ENCODE measurements at regions not wholly inside any gene's neighbourhood (a gene's known extent, or its start where the extent isn't known, plus 50 kb on each side); places are given as distances from the start of the nearest gene placed in this dataset.

DNA sequence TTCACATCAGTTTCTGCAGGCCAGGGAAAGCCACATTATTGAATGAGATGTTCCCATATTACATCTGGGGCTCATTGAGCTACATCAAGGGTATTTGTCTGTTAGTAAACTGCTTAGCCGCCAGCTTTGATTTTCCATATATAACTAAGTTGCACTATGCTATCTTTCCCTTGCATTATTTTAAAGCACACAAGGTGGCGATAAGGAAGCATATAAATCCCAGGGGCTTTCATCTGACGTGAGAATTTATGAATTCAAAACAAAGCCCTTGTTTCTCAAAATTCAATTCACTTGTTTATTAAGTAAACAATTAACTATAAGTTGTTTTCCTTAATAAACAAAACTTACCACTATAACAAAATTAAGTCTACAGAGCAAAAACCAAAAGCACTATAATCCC lies 334.1 kb upstream of the TPK1 start:
- Histone ChIP-seq H2AFZ (ENCODE audit: insufficient read depth, low read depth, low read length, poor library complexity, severe bottlenecking) (no peak overlapping the region), H3K4me3 (ENCODE audit: control extremely low read depth in 1 of 5, extremely low read depth in 1 of 5, insufficient read depth in 1 of 5, low read depth in 2 of 5, low read length in 4 of 5) (no peak overlapping the region), H3K4me1 (ENCODE audit: control insufficient read depth in 2 of 2, insufficient read depth in 2 of 2, low read length in 2 of 2) (no peaks in the 10 kb centered on the region), H3K36me3 (replicated peaks in 1 of 2; ENCODE audit: control extremely low read depth in 1 of 2, control insufficient read depth in 1 of 2, extremely low read depth in 1 of 2, insufficient read depth in 2 of 2, low read length in 1 of 2) (no peaks in the 10 kb centered on the region), H3K4me2 (replicated peaks; ENCODE audit: low read depth, low read length, poor library complexity, severe bottlenecking) (no peak overlapping the region), H3K79me2 (ENCODE audit: control insufficient read depth, insufficient read depth, low read length) (no peaks in the 10 kb centered on the region), H3K9ac (ENCODE audit: low read length) (no peak overlapping the region), H4K20me1 (ENCODE audit: control insufficient read depth, insufficient read depth, low read length, poor library complexity, severe bottlenecking) (no peaks in the 10 kb centered on the region), H3K27ac (ENCODE audit: low read length in 2 of 2) (no peak overlapping the region), H3K27me3 (replicated peaks in 1 of 4; ENCODE audit: control extremely low read depth in 1 of 4, control insufficient read depth in 3 of 4, insufficient read depth in 4 of 4, low read length in 3 of 4) (no peaks in the 10 kb centered on the region), H3K9me3 (ENCODE audit: control extremely low read depth in 1 of 3, control insufficient read depth in 2 of 3, insufficient read depth in 1 of 3, low read length in 2 of 3) (no peaks in the 10 kb centered on the region)
- Mint-ChIP-seq H3K27me3 (no peaks in the 10 kb centered on the region), H3K4me1 (no peaks in the 10 kb centered on the region), H3K4me3 (no peak overlapping the region), H3K27ac (no peak overlapping the region), H3K9me3 (ENCODE audit: insufficient read depth) (no peaks in the 10 kb centered on the region)
- POLR2A ChIA-PET, result no interaction called here
- DNase-seq (no peak), ATAC-seq (ENCODE audit: low read depth) (no peak)
- WGBS (ENCODE audit: insufficient coverage), result 100% methylated on average over 1 of the region's 3 CpGs
- CTCF ChIA-PET, result no interaction called here
- intact Hi-C loops (cut with micrococcal nuclease), result no loop called here
- TF ChIP-seq CTCF (IDR thresholded peaks at IDR 0.05) (no peak), EZH2 (IDR thresholded peaks at IDR 0.05; ENCODE audit: borderline replicate concordance, insufficient read depth, low read depth, low read length, poor library complexity, severe bottlenecking) (no peak)

DNA sequence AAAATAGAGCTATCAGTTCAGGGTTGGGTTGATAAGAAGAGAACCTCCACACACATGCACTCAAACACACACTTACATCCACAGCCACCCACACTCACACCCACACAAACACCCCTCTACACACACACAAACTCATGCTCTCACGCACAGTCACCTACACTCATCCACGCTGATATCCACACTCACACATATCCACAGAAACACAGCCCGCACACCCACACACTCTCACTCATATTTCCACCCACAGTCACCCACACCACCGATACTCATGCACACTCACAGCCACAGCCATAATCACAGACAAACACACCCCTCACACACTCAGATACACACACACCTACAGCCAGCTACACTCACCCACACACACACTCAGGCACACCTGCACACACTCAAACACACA lies 333.0 kb upstream of the TPK1 start:
- CTCF ChIA-PET, result no interaction called here
- no peak overlapping the region for H3K27ac ChIP-seq (ENCODE audit: low read length in 2 of 2)
- H3K4me3 Mint-ChIP-seq, result no peak overlapping the region
- intact Hi-C loops (cut with micrococcal nuclease), result no loop called here
- POLR2A ChIA-PET, result no interaction called here
- no peaks in the 10 kb centered on the region for H3K36me3 ChIP-seq (replicated peaks in 1 of 2; ENCODE audit: control extremely low read depth in 1 of 2, control insufficient read depth in 1 of 2, extremely low read depth in 1 of 2, insufficient read depth in 2 of 2, low read length in 1 of 2)
- no peak for TF ChIP-seq EZH2 (IDR thresholded peaks at IDR 0.05; ENCODE audit: borderline replicate concordance, insufficient read depth, low read depth, low read length, poor library complexity, severe bottlenecking)
- H3K27me3 Mint-ChIP-seq, result no peaks in the 10 kb centered on the region
- no peak overlapping the region for H3K4me2 ChIP-seq (replicated peaks; ENCODE audit: low read depth, low read length, poor library complexity, severe bottlenecking)
- H3K27me3 ChIP-seq (replicated peaks in 1 of 4; ENCODE audit: control extremely low read depth in 1 of 4, control insufficient read depth in 3 of 4, insufficient read depth in 4 of 4, low read length in 3 of 4), result no peaks in the 10 kb centered on the region
- no peaks in the 10 kb centered on the region for H3K79me2 ChIP-seq (ENCODE audit: control insufficient read depth, insufficient read depth, low read length)
- no peak overlapping the region for H3K4me3 ChIP-seq (ENCODE audit: control extremely low read depth in 1 of 5, extremely low read depth in 1 of 5, insufficient read depth in 1 of 5, low read depth in 2 of 5, low read length in 4 of 5)
- H3K4me1 ChIP-seq (ENCODE audit: control insufficient read depth in 2 of 2, insufficient read depth in 2 of 2, low read length in 2 of 2), result no peaks in the 10 kb centered on the region
- 96% methylated on average over 4 of the region's 4 CpGs for WGBS (ENCODE audit: insufficient coverage)
- no peaks in the 10 kb centered on the region for H3K9me3 Mint-ChIP-seq (ENCODE audit: insufficient read depth)
- H3K9me3 ChIP-seq (ENCODE audit: control extremely low read depth in 1 of 3, control insufficient read depth in 2 of 3, insufficient read depth in 1 of 3, low read length in 2 of 3), result no peaks in the 10 kb centered on the region
- DNase-seq (no peak), ATAC-seq (ENCODE audit: low read depth) (no peak)
- H3K27ac Mint-ChIP-seq, result no peak overlapping the region
- no peaks in the 10 kb centered on the region for H4K20me1 ChIP-seq (ENCODE audit: control insufficient read depth, insufficient read depth, low read length, poor library complexity, severe bottlenecking)
- H3K9ac ChIP-seq (ENCODE audit: low read length), result no peak overlapping the region
- H3K4me1 Mint-ChIP-seq, result no peaks in the 10 kb centered on the region
- H2AFZ ChIP-seq (ENCODE audit: insufficient read depth, low read depth, low read length, poor library complexity, severe bottlenecking), result no peak overlapping the region
